GM23248 (cell line): ENCODE measurements at regions not wholly inside any gene's neighbourhood (a gene's known extent, or its start where the extent isn't known, plus 50 kb on each side); places are given as distances from the start of the nearest gene placed in this dataset.
A peak's percentile ranks its signal among the peaks of the same experiment; 100 is the strongest.

Source experiments
- DNase-seq: peaks from one replicate; pipeline ENCODE4 v3.0.0-alpha.2; 2015
- H2AFZ ChIP-seq: fragments of 200-600 bp; sonication (generic); 2 replicates; pipeline ENCODE4 v1.6.1; 2016; ENCODE audit warnings: antibody characterized with exemption
- H3F3A ChIP-seq: fragments of 200-600 bp; sonication (generic); 2 replicates; pipeline ENCODE4 v1.6.1; 2016; ENCODE audit warnings: mild to moderate bottlenecking, antibody characterized with exemption, mixed run types; ENCODE audit not compliant: insufficient read depth
- H3K27ac ChIP-seq: fragments of 200-600 bp; sonication (generic); 2 replicates; pipeline ENCODE4 v1.5.1; 2016; ENCODE audit warnings: mild to moderate bottlenecking
- H3K27me3 ChIP-seq: fragments of 200-600 bp; sonication (generic); replicated peaks from 2 replicates; pipeline ENCODE4 v1.6.1; 2016; ENCODE audit warnings: mild to moderate bottlenecking; ENCODE audit not compliant: insufficient read depth
- H3K36me3 ChIP-seq: fragments of 200-600 bp; sonication (generic); 2 replicates; pipeline ENCODE4 v1.6.1; 2016; ENCODE audit warnings: low read depth, mild to moderate bottlenecking
- H3K4me1 ChIP-seq: fragments of 200-600 bp; sonication (generic); 2 replicates; pipeline ENCODE4 v1.6.1; 2016; ENCODE audit warnings: mild to moderate bottlenecking; ENCODE audit not compliant: insufficient read depth
- H3K4me2 ChIP-seq: fragments of 200-600 bp; sonication (generic); one replicate; pipeline ENCODE4 v1.6.1; 2016; ENCODE audit warnings: mild to moderate bottlenecking; ENCODE audit not compliant: unreplicated experiment
- H3K4me3 ChIP-seq: fragments of 200-600 bp; sonication (generic); 2 replicates; pipeline ENCODE4 v1.5.1; 2016; ENCODE audit warnings: mild to moderate bottlenecking
- H3K79me2 ChIP-seq: fragments of 200-600 bp; sonication (generic); 2 replicates; pipeline ENCODE4 v1.6.1; 2016; ENCODE audit warnings: mild to moderate bottlenecking; ENCODE audit not compliant: insufficient read depth
- H3K9ac ChIP-seq: fragments of 200-600 bp; sonication (generic); 2 replicates; pipeline ENCODE4 v1.6.1; 2016; ENCODE audit warnings: mild to moderate bottlenecking
- H3K9me2 ChIP-seq: fragments of 200-600 bp; sonication (generic); 2 replicates; pipeline ENCODE4 v1.6.1; 2016; ENCODE audit warnings: mixed run types, mild to moderate bottlenecking, moderate library complexity; ENCODE audit not compliant: insufficient read depth
- H3K9me3 ChIP-seq: fragments of 200-600 bp; sonication (generic); one replicate; pipeline ENCODE4 v1.6.1; 2017; ENCODE audit warnings: low read depth
- H4K20me1 ChIP-seq: fragments of 200-600 bp; sonication (generic); 2 replicates; pipeline ENCODE4 v1.6.0; 2016; ENCODE audit not compliant: insufficient read depth
- EZH2 ChIP-seq: fragments of 200-600 bp; sonication (generic); IDR thresholded peaks from 2 replicates; pipeline ENCODE4 v1.6.1; 2018; ENCODE audit warnings: antibody characterized with exemption, mild to moderate bottlenecking; ENCODE audit not compliant: insufficient read depth, poor library complexity, severe bottlenecking
- EZH2phosphoT487 ChIP-seq: fragments of 200-600 bp; sonication (generic); IDR thresholded peaks from 2 replicates; pipeline ENCODE4 v1.6.1; 2018; ENCODE audit warnings: antibody characterized with exemption, moderate library complexity, mild to moderate bottlenecking, low read depth; ENCODE audit not compliant: insufficient read depth
- WGBS, 2 experiments: methylation state at CpG; one replicate each; pipeline ENCODE4 v1.1.6; 2015 to 2017; ENCODE audit warnings: low lambda C conversion rate in 2 of 2, low coverage in 1 of 2; ENCODE audit errors: missing lambda C conversion rate in 2 of 2; 5-methylcytosine and 5-hydroxymethylcytosine counted together
- in situ Hi-C: fragments of 300-500 bp; cut with MboI; formaldehyde crosslinking; loops from 2 replicates; pipeline ENCODE4 v1.15.0; 2020

DNA sequence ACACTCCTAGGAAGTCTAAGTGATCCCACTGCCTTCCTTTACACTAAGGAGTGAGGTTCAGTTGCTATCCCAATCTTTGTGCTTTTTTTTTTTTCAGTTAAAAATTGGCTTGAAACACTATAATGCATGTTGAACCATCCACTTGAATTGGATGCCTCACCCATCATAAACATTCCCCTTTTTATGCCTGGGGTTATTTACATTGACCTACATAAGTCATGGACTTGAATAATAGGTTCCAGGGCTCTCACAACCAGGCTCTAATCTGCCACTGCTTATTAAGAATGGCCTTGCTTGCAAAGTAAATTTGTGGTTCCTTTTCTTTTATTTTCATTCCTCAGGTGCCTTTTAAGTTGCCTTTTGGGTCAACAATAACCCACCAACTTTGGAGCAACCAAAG lies 236.1 kb upstream of the MEIS1 start:
- no peak for DNase-seq
- no peak overlapping the region for H3K4me2 ChIP-seq
- H3K4me3 ChIP-seq: no peak overlapping the region
- no peak for TF ChIP-seq EZH2
- no peak for TF ChIP-seq EZH2phosphoT487
- in situ Hi-C loops: no loop called here
- no peaks in the 10 kb centered on the region for H3K4me1 ChIP-seq
- no peaks in the 10 kb centered on the region for H3K9me3 ChIP-seq
- no peaks in the 10 kb centered on the region for H4K20me1 ChIP-seq
- H2AFZ ChIP-seq: no peak overlapping the region
- H3K9ac ChIP-seq: no peak overlapping the region
- no peaks in the 10 kb centered on the region for H3K79me2 ChIP-seq
- H3K9me2 ChIP-seq: no peaks in the 10 kb centered on the region
- H3K27ac ChIP-seq: no peak overlapping the region
- H3K27me3 ChIP-seq: no peaks in the 10 kb centered on the region
- no peaks in the 10 kb centered on the region for H3K36me3 ChIP-seq
- no peaks in the 10 kb centered on the region for H3F3A ChIP-seq

- H3K9me3 ChIP-seq: no peaks in the 10 kb centered on the region
- no peak overlapping the region for H3K4me3 ChIP-seq
- DNase-seq: no peak
- no peaks in the 10 kb centered on the region for H3K4me1 ChIP-seq
- no peak overlapping the region for H3K4me2 ChIP-seq
- WGBS, 2 experiments: 31 to 38% methylated on average over 2 of the region's 2 CpGs
- no peak for TF ChIP-seq EZH2
- no peak for TF ChIP-seq EZH2phosphoT487
- in situ Hi-C loops: no loop called here
- no peak overlapping the region for H3K9ac ChIP-seq
- no peak overlapping the region for H3K27ac ChIP-seq
- H3F3A ChIP-seq: no peaks in the 10 kb centered on the region
- H3K36me3 ChIP-seq: no peaks in the 10 kb centered on the region
- no peak overlapping the region for H2AFZ ChIP-seq
- H4K20me1 ChIP-seq: no peaks in the 10 kb centered on the region
- no peaks in the 10 kb centered on the region for H3K79me2 ChIP-seq
- H3K27me3 ChIP-seq: no peaks in the 10 kb centered on the region
- no peaks in the 10 kb centered on the region for H3K9me2 ChIP-seq
Measured at GRCh38 chr2:66192888-66193287, 242.0 kb upstream of the MEIS1 start.

GRCh38 chr2:66191311-66191710 lies 243.6 kb upstream of the MEIS1 start:
- no peak for DNase-seq
- TF ChIP-seq EZH2: no peak
- Histone ChIP-seq H3K4me1 (no peaks in the 10 kb centered on the region), H3K27ac (no peak overlapping the region), H2AFZ (no peak overlapping the region), H3F3A (no peaks in the 10 kb centered on the region), H3K9me3 (no peaks in the 10 kb centered on the region), H3K4me3 (no peak overlapping the region), H3K27me3 (no peaks in the 10 kb centered on the region), H3K79me2 (no peaks in the 10 kb centered on the region), H3K9me2 (no peaks in the 10 kb centered on the region), H3K4me2 (no peak overlapping the region), H4K20me1 (no peaks in the 10 kb centered on the region), H3K9ac (no peak overlapping the region), H3K36me3 (no peaks in the 10 kb centered on the region)
- 63 to 65% methylated on average over 1 of the region's 1 CpG for WGBS, 2 experiments
- in situ Hi-C loops: no loop called here

DNA sequence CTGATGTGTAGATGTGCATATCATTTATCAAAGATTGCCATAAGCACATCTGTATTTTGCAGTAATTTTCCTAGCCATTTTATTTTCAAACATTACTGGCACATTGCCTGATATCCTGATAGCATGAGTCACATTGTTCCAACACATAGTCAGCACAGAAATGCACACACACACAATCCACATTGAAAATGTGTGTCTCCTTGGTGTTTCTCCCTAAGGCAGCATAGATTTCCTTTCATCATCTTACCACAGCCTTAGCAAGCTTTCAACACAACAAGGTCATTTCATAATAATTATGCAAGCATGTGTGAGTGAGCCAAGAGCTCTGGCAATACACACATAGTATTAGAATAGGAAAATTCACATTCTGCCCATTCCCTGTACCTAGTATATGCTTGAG lies 245.4 kb upstream of the MEIS1 start:
- H3K4me1 ChIP-seq: no peaks in the 10 kb centered on the region
- no peak overlapping the region for H3K4me2 ChIP-seq
- H3K36me3 ChIP-seq: no peaks in the 10 kb centered on the region
- peak; percentile 9 for DNase-seq
- no peak overlapping the region for H3K4me3 ChIP-seq
- H3K79me2 ChIP-seq: no peaks in the 10 kb centered on the region
- no peaks in the 10 kb centered on the region for H3K27me3 ChIP-seq
- TF ChIP-seq EZH2phosphoT487: no peak
- no peak for TF ChIP-seq EZH2
- no peaks in the 10 kb centered on the region for H3K9me3 ChIP-seq
- H3K9me2 ChIP-seq: no peaks in the 10 kb centered on the region
- H3F3A ChIP-seq: no peaks in the 10 kb centered on the region
- no peak overlapping the region for H3K9ac ChIP-seq
- H2AFZ ChIP-seq: no peak overlapping the region
- no peaks in the 10 kb centered on the region for H4K20me1 ChIP-seq
- no peak overlapping the region for H3K27ac ChIP-seq
- in situ Hi-C loops: no loop called here

- Histone ChIP-seq H3K4me2 (no peak overlapping the region), H3K36me3 (no peaks in the 10 kb centered on the region), H3K27ac (no peak overlapping the region), H2AFZ (no peak overlapping the region), H3K4me3 (no peak overlapping the region), H3K4me1 (no peaks in the 10 kb centered on the region), H3K9me3 (no peaks in the 10 kb centered on the region), H3K9me2 (no peaks in the 10 kb centered on the region), H4K20me1 (no peaks in the 10 kb centered on the region), H3K79me2 (no peaks in the 10 kb centered on the region), H3F3A (no peaks in the 10 kb centered on the region), H3K9ac (no peak overlapping the region), H3K27me3 (no peaks in the 10 kb centered on the region)
- DNase-seq: no peak
- TF ChIP-seq EZH2 (no peak), EZH2phosphoT487 (no peak)
- in situ Hi-C loops: no loop called here
- 35 to 40% methylated on average over 3 of the region's 3 CpGs for WGBS, 2 experiments
Measured at GRCh38 chr2:66186537-66186936, 248.4 kb upstream of the MEIS1 start.
